Progenitor cell of endocrine pancreas (in vitro differentiated cells): ENCODE measurements at regions not wholly inside any gene's neighbourhood (a gene's known extent, or its start where the extent isn't known, plus 50 kb on each side); places are given as distances from the start of the nearest gene placed in this dataset.
A peak's percentile ranks its signal among the peaks of the same experiment; 100 is the strongest.

Source experiments
- DNase-seq: peaks from one replicate; pipeline ENCODE4 v3.0.0; 2021; ENCODE audit warnings: low spot score; ENCODE audit not compliant: unreplicated experiment
- H3K27ac Mint-ChIP-seq: 2 replicates; pipeline ENCODE4 v1.8.0; 2021; ENCODE audit warnings: mild to moderate bottlenecking, moderate library complexity, mixed read lengths
- H3K27me3 Mint-ChIP-seq: 2 replicates; pipeline ENCODE4 v1.8.0; 2021; ENCODE audit warnings: mixed read lengths
- H3K36me3 Mint-ChIP-seq: 2 replicates; pipeline ENCODE4 v1.8.0; 2022; ENCODE audit warnings: mixed read lengths; ENCODE audit not compliant: insufficient read depth
- H3K4me1 Mint-ChIP-seq: 2 replicates; pipeline ENCODE4 v1.8.0; 2021; ENCODE audit warnings: low read depth, mixed read lengths
- H3K4me3 Mint-ChIP-seq: 2 replicates; pipeline ENCODE4 v1.8.0; 2021; ENCODE audit warnings: low read depth, mild to moderate bottlenecking, moderate library complexity, mixed read lengths
- H3K9me3 Mint-ChIP-seq: 2 replicates; pipeline ENCODE4 v1.8.0; 2021; ENCODE audit warnings: low read depth, mixed read lengths
- CTCF ChIP-seq: fragments of 200-600 bp; sonication (generic); IDR thresholded peaks from one replicate; pipeline ENCODE4 v1.5.0; 2021; ENCODE audit warnings: antibody characterized with exemption, mild to moderate bottlenecking; ENCODE audit not compliant: unreplicated experiment

GRCh38 chrX:45850775-45851433 is 650.2 kb upstream of the DIPK2B start:
- Mint-ChIP-seq H3K9me3 (peaks cover 12% of the 10 kb centered on the region), H3K4me3 (peak overlapping the region; percentile 91), H3K27ac (peak overlapping the region; percentile 84), H3K27me3 (no peaks in the 10 kb centered on the region), H3K36me3 (peaks cover 7% of the 10 kb centered on the region), H3K4me1 (peaks cover 6% of the 10 kb centered on the region)
- TF ChIP-seq CTCF, result no peak
- DNase-seq, result peak; percentile 13

GRCh38 chrX:45850197-45850774 is 649.6 kb upstream of the DIPK2B start:
- H3K27me3 Mint-ChIP-seq, result no peaks in the 10 kb centered on the region
- peak overlapping the region; percentile 91 for H3K4me3 Mint-ChIP-seq
- H3K36me3 Mint-ChIP-seq, result peaks cover 7% of the 10 kb centered on the region
- H3K9me3 Mint-ChIP-seq, result peaks cover 12% of the 10 kb centered on the region
- H3K27ac Mint-ChIP-seq, result peak overlapping the region; percentile 84
- peaks cover 6% of the 10 kb centered on the region for H3K4me1 Mint-ChIP-seq
- no peak for TF ChIP-seq CTCF
- DNase-seq, result no peak

DNA sequence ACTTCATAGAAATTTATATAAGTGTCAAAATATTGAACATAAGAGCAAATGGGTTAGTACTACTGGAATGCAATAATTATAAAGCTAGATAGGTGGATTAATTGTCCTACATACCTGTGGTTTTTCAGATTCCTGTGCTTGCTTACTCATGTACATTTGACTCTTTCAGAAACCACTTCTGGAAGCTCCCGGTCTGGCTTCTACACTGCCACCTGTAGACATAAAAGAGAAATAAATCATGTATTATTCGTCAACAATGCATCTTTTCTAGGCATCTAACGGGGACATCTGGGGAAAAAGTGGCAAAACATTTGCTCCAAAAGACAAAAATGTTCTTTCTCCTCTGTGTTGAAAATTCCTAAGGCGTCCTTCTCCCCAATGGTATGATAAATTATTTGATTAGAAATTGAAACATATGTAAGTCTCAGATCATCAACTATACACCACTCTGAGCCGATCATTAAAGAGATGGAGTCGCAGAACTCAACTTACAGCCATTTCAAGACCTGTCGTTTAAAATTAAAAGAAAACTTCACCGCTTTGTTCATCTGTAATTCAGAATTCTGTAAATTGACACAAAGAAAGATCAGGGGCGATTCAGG is 648.7 kb upstream of the DIPK2B start:
- TF ChIP-seq CTCF, result peak; percentile 36
- peaks cover 12% of the 10 kb centered on the region for H3K9me3 Mint-ChIP-seq
- H3K27ac Mint-ChIP-seq, result no peak overlapping the region
- no peak for DNase-seq
- peaks cover 7% of the 10 kb centered on the region for H3K36me3 Mint-ChIP-seq
- H3K4me1 Mint-ChIP-seq, result peaks cover 6% of the 10 kb centered on the region
- H3K27me3 Mint-ChIP-seq, result no peaks in the 10 kb centered on the region
- peak overlapping the region; percentile 91 for H3K4me3 Mint-ChIP-seq

GRCh38 chrX:45847961-45848360 is 647.3 kb upstream of the DIPK2B start:
- Mint-ChIP-seq H3K27me3 (no peaks in the 10 kb centered on the region), H3K27ac (no peak overlapping the region), H3K36me3 (peaks cover 14% of the 10 kb centered on the region), H3K4me1 (peaks cover 6% of the 10 kb centered on the region), H3K4me3 (no peak overlapping the region), H3K9me3 (peaks cover 18% of the 10 kb centered on the region)
- no peak for DNase-seq
- TF ChIP-seq CTCF, result no peak

DNA sequence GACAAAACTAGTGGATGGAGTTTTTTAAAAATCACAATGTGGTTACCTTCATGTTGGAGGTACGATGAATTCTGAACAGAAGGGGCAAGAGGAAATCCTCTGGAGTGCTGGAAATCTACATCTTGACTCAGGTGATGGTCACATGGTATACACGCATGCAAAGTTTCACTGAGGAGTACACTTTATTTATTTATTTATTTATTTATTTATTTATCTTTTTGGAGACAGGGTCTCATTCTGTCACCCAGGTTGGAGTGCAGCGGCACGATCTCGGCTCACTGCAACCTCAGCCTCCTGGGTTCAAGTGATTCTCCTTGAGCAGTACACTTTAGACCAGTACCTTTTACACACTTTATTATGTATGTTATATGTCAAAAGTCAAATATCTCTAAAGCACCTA is 645.7 kb upstream of the DIPK2B start:
- Mint-ChIP-seq H3K9me3 (peaks cover 22% of the 10 kb centered on the region), H3K4me3 (no peak overlapping the region), H3K36me3 (peaks cover 14% of the 10 kb centered on the region), H3K27me3 (no peaks in the 10 kb centered on the region), H3K4me1 (peaks cover 5% of the 10 kb centered on the region), H3K27ac (no peak overlapping the region)
- no peak for TF ChIP-seq CTCF
- DNase-seq, result no peak
